CD4-positive, alpha-beta T cell treated with Interleukin-1 beta for 1 hour (primary cell): ENCODE measurements at regions not wholly inside any gene's neighbourhood (a gene's known extent, or its start where the extent isn't known, plus 50 kb on each side); places are given as distances from the start of the nearest gene placed in this dataset.
A peak's percentile ranks its signal among the peaks of the same experiment; 100 is the strongest.

Source experiments
- DNase-seq, 2 donors: peaks; one replicate each; pipeline ENCODE4 v3.0.0-alpha.2; 2020 to 2022

- DNase-seq, result peak; percentile 24 to 51
Measured at GRCh38 chr15:38672814-38673670, 108.4 kb upstream of the RASGRP1 start.

GRCh38 chr15:38674448-38674847 lies 109.8 kb upstream of the RASGRP1 start:
- peak in 1 of 2 donors; percentile 52 for DNase-seq

- DNase-seq, result no peak
Measured at GRCh38 chr15:38678281-38678680, 113.7 kb upstream of the RASGRP1 start.

GRCh38 chr15:38680775-38681174 lies 116.2 kb upstream of the RASGRP1 start:
- DNase-seq, result no peak

- DNase-seq, result no peak
Measured at GRCh38 chr15:38682363-38682762, 117.7 kb upstream of the RASGRP1 start.

- DNase-seq, result peak in 1 of 2 donors; percentile 54
Measured at GRCh38 chr15:38682861-38683260, 118.2 kb upstream of the RASGRP1 start.

- peak; percentile 80 to 83 for DNase-seq
Measured at GRCh38 chr15:38683382-38684242, 119.0 kb upstream of the RASGRP1 start.

- no peak for DNase-seq
Measured at GRCh38 chr15:38684440-38685010, 119.9 kb upstream of the RASGRP1 start.

GRCh38 chr15:38685686-38686339 lies 121.2 kb upstream of the RASGRP1 start:
- DNase-seq, result peak; percentile 62 to 70

GRCh38 chr15:38687340-38687739 lies 122.7 kb upstream of the RASGRP1 start:
- DNase-seq, result no peak

GRCh38 chr15:38687775-38688495 lies 123.3 kb upstream of the RASGRP1 start:
- DNase-seq, result no peak

GRCh38 chr15:38688761-38689160 lies 124.1 kb upstream of the RASGRP1 start:
- DNase-seq, result peak; percentile 47 to 67

GRCh38 chr15:38689522-38689921 lies 124.9 kb upstream of the RASGRP1 start:
- no peak for DNase-seq

- no peak for DNase-seq
Measured at GRCh38 chr15:38690216-38690615, 125.6 kb upstream of the RASGRP1 start.

- DNase-seq, result peak; percentile 78 to 84
Measured at GRCh38 chr15:38690719-38691332, 126.2 kb upstream of the RASGRP1 start.

GRCh38 chr15:38691377-38691776 lies 126.8 kb upstream of the RASGRP1 start:
- DNase-seq, result no peak

- no peak for DNase-seq
Measured at GRCh38 chr15:38691965-38692788, 127.6 kb upstream of the RASGRP1 start.

- no peak for DNase-seq
Measured at GRCh38 chr15:38692789-38693062, 128.1 kb upstream of the RASGRP1 start.

GRCh38 chr15:38695249-38696108 lies 130.9 kb upstream of the RASGRP1 start:
- no peak for DNase-seq
